B cell (primary cell): ENCODE measurements at regions not wholly inside any gene's neighbourhood (a gene's known extent, or its start where the extent isn't known, plus 50 kb on each side); places are given as distances from the start of the nearest gene placed in this dataset.

ENCODE experiments used
- ATAC-seq: fragments of 200-7000 bp; cut with Tn5 transposase; one replicate; pipeline ENCODE4 v1.10.0; 2021; ENCODE audit warnings: low read depth, mild to moderate bottlenecking, moderate number of reproducible peaks, moderate library complexity
- CTCF ChIA-PET: fragments of 350-600 bp; sonication (Branson Sonifier 250); formaldehyde crosslinking; loops from one replicate; lab custom pipeline; 2021; ENCODE audit warnings: antibody characterized with exemption, inconsistent platforms; lab: Charles Lee
- POLR2A ChIA-PET: fragments of 350-600 bp; sonication (Branson Sonifier 250); formaldehyde crosslinking; loops from one replicate; lab custom pipeline; 2021; ENCODE audit warnings: antibody characterized with exemption; lab: Charles Lee
- DNase-seq: peaks from one replicate; pipeline ENCODE4 v3.0.0; 2013
- H2AFZ ChIP-seq: 2 replicates; pipeline ENCODE4 v1.6.1; 2012; ENCODE audit warnings: mild to moderate bottlenecking, low read depth, low read length; ENCODE audit not compliant: insufficient read depth, poor library complexity, severe bottlenecking
- H3K27ac ChIP-seq, 2 donors: 1 replicate in 1 of 2; 2 replicates in 1 of 2; pipeline ENCODE4 v1.5.1; 2012 to 2013; ENCODE audit warnings: low read length in 2 of 2, mild to moderate bottlenecking in 2 of 2, moderate library complexity in 1 of 2
- H3K27me3 ChIP-seq, 4 experiments: fragments of 200-600 bp in 1 of 4; sonication (generic) in 1 of 4; replicated peaks in 1 of 4; 1 replicate in 2 of 4; 2 replicates in 2 of 4; pipeline versions ENCODE4 v1.6.1 to v1.7.0; 2013 to 2016; ENCODE audit warnings: low read length in 3 of 4, mild to moderate bottlenecking in 2 of 4, mixed read lengths in 1 of 4, moderate library complexity in 1 of 4; ENCODE audit not compliant: insufficient read depth in 4 of 4, control insufficient read depth in 3 of 4; ENCODE audit errors: control extremely low read depth in 1 of 4
- H3K36me3 ChIP-seq, 2 experiments: replicated peaks in 1 of 2; 1 replicate in 1 of 2; 2 replicates in 1 of 2; pipeline versions ENCODE4 v1.6.1 to v1.7.1; 2013; ENCODE audit warnings: low read length in 1 of 2; ENCODE audit not compliant: insufficient read depth in 2 of 2, control insufficient read depth in 1 of 2; ENCODE audit errors: control extremely low read depth in 1 of 2, extremely low read depth in 1 of 2
- H3K4me1 ChIP-seq, 2 donors: fragments of 200-600 bp in 1 of 2; sonication (generic) in 1 of 2; 1 replicate in 1 of 2; 2 replicates in 1 of 2; pipeline versions ENCODE4 v1.5.1 to v1.6.1; 2013 to 2017; ENCODE audit warnings: low read length in 2 of 2; ENCODE audit not compliant: control insufficient read depth in 2 of 2, insufficient read depth in 2 of 2
- H3K4me2 ChIP-seq: replicated peaks from 2 replicates; pipeline ENCODE3; 2012; ENCODE audit warnings: mild to moderate bottlenecking, low read depth, low read length; ENCODE audit not compliant: poor library complexity, severe bottlenecking
- H3K4me3 ChIP-seq, 5 experiments: fragments of 200-600 bp in 1 of 5; sonication (generic) in 1 of 5; 1 replicate in 3 of 5; 2 replicates in 2 of 5; pipeline versions ENCODE4 v1.5.1 to v1.7.0; 2011 to 2016; ENCODE audit warnings: low read length in 4 of 5, mild to moderate bottlenecking in 4 of 5, low read depth in 2 of 5, control low read depth in 1 of 5, moderate library complexity in 1 of 5; ENCODE audit not compliant: insufficient read depth in 1 of 5; ENCODE audit errors: control extremely low read depth in 1 of 5, extremely low read depth in 1 of 5
- H3K79me2 ChIP-seq: fragments of 200-600 bp; sonication (generic); one replicate; pipeline ENCODE4 v1.6.0; 2016; ENCODE audit warnings: low read length; ENCODE audit not compliant: control insufficient read depth, insufficient read depth
- H3K9ac ChIP-seq: fragments of 200-600 bp; sonication (generic); 2 replicates; pipeline ENCODE4 v1.6.1; 2017; ENCODE audit warnings: mild to moderate bottlenecking, low read length, moderate library complexity
- H3K9me3 ChIP-seq, 3 donors: one replicate each; pipeline versions ENCODE4 v1.6.1 to v1.7.1; 2013; ENCODE audit warnings: low read length in 2 of 3; ENCODE audit not compliant: control insufficient read depth in 2 of 3, insufficient read depth in 1 of 3; ENCODE audit errors: control extremely low read depth in 1 of 3
- H4K20me1 ChIP-seq: 2 replicates; pipeline ENCODE4 v1.6.0; 2012; ENCODE audit warnings: mild to moderate bottlenecking, low read length; ENCODE audit not compliant: insufficient read depth, control insufficient read depth, poor library complexity, severe bottlenecking
- H3K27ac Mint-ChIP-seq: one replicate; pipeline ENCODE4 v1.8.0; 2021; ENCODE audit warnings: mixed read lengths
- H3K27me3 Mint-ChIP-seq: one replicate; pipeline ENCODE4 v1.8.0; 2021; ENCODE audit warnings: mixed read lengths
- H3K4me1 Mint-ChIP-seq: one replicate; pipeline ENCODE4 v1.8.0; 2021; ENCODE audit warnings: mixed read lengths
- H3K4me3 Mint-ChIP-seq: one replicate; pipeline ENCODE4 v1.8.0; 2021; ENCODE audit warnings: mixed read lengths
- H3K9me3 Mint-ChIP-seq: one replicate; pipeline ENCODE4 v1.8.0; 2022; ENCODE audit warnings: mixed read lengths; ENCODE audit not compliant: insufficient read depth
- CTCF ChIP-seq: fragments of 200-600 bp; IDR thresholded peaks from one replicate; pipeline ENCODE4 v1.8.0; 2022; ENCODE audit warnings: antibody characterized with exemption, mild to moderate bottlenecking
- EZH2 ChIP-seq: IDR thresholded peaks from 2 replicates; pipeline ENCODE4 v1.6.1; 2012; ENCODE audit warnings: borderline replicate concordance, low read depth, mild to moderate bottlenecking, moderate library complexity, low read length; ENCODE audit not compliant: insufficient read depth, poor library complexity, severe bottlenecking
- WGBS: methylation state at CpG from one replicate; pipeline ENCODE4 v1.1.5; 2013; ENCODE audit warnings: missing lambda C conversion rate; ENCODE audit not compliant: insufficient coverage; 5-methylcytosine and 5-hydroxymethylcytosine counted together
- intact Hi-C: fragments of 100-400 bp; cut with micrococcal nuclease; formaldehyde crosslinking; loops from one replicate; pipeline ENCODE4 v1.10.0; 2022

- TF ChIP-seq EZH2 (no peak), CTCF (no peak)
- no peaks in the 10 kb centered on the region for H3K9me3 ChIP-seq
- DNase-seq = no peak
- H3K79me2 ChIP-seq = no peaks in the 10 kb centered on the region
- H3K4me1 Mint-ChIP-seq = no peaks in the 10 kb centered on the region
- ChIA-PET CTCF (no interaction called here), POLR2A (no interaction called here)
- no peak overlapping the region for H3K4me2 ChIP-seq
- no peak overlapping the region for H2AFZ ChIP-seq
- WGBS = 100% methylated on average over 1 of the region's 3 CpGs
- no peak overlapping the region for H3K27ac Mint-ChIP-seq
- H3K27ac ChIP-seq = no peak overlapping the region
- H3K36me3 ChIP-seq = no peaks in the 10 kb centered on the region
- H3K4me3 Mint-ChIP-seq = no peak overlapping the region
- intact Hi-C loops = no loop called here
- H3K27me3 ChIP-seq = no peaks in the 10 kb centered on the region
- no peaks in the 10 kb centered on the region for H4K20me1 ChIP-seq
- no peak overlapping the region for H3K9ac ChIP-seq
- no peak for ATAC-seq
- H3K4me1 ChIP-seq = no peaks in the 10 kb centered on the region
- no peak overlapping the region for H3K4me3 ChIP-seq
- H3K9me3 Mint-ChIP-seq = no peaks in the 10 kb centered on the region
- H3K27me3 Mint-ChIP-seq = no peaks in the 10 kb centered on the region
These were observed 341.1 kb upstream of the NR2F2 start for GRCh38 chr15:95989392-95989791.

- no peak for TF ChIP-seq EZH2
- TF ChIP-seq CTCF = no peak
- no peak overlapping the region for H3K4me3 Mint-ChIP-seq
- DNase-seq (no peak), ATAC-seq (no peak)
- Histone ChIP-seq H3K4me3 (no peak overlapping the region), H3K9me3 (no peaks in the 10 kb centered on the region), H3K4me2 (no peak overlapping the region), H2AFZ (no peak overlapping the region), H3K27me3 (no peaks in the 10 kb centered on the region), H3K27ac (no peak overlapping the region), H3K36me3 (no peaks in the 10 kb centered on the region), H3K79me2 (no peaks in the 10 kb centered on the region), H4K20me1 (no peaks in the 10 kb centered on the region), H3K4me1 (no peaks in the 10 kb centered on the region), H3K9ac (no peak overlapping the region)
- peaks cover 5% of the 10 kb centered on the region for H3K9me3 Mint-ChIP-seq
- intact Hi-C loops = no loop called here
- WGBS = 67% methylated on average over 4 of the region's 4 CpGs
- H3K27me3 Mint-ChIP-seq = no peaks in the 10 kb centered on the region
- no peaks in the 10 kb centered on the region for H3K4me1 Mint-ChIP-seq
- CTCF ChIA-PET = no interaction called here
- H3K27ac Mint-ChIP-seq = no peak overlapping the region
- POLR2A ChIA-PET = no interaction called here
These were observed 339.7 kb upstream of the NR2F2 start for GRCh38 chr15:95990833-95991232.
